ENCODE measurements at regions not wholly inside any gene's neighbourhood (a gene's known extent, or its start where the extent isn't known, plus 50 kb on each side); places are given as distances from the start of the nearest gene placed in this dataset.
A peak's percentile ranks its signal among the peaks of the same experiment; 100 is the strongest.

DNA sequence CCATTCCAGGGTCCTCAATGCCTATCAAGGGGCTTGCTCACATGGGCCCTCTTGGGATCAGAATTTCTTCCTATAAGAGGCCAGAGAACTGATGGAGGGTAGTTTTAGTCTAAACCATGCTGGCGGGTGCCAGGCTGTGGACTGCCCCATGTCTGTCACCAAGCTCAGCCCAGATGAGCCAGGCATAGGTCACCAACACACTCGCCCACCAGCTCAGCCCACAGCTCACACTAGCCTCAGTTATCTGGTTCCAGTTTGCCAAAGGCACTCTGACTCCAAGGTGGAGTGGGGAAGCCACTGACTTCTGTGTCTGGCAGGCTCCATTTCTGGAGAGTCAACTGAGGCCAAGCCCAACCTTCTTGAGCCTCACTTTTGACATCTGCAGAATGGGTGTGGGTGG, 50.7 kb upstream of the INSYN1 start:
- TF ChIP-seq ZFHX2 (tag by site-specific recombination; conservative IDR thresholded peaks at IDR 0.05) (peak; percentile 51), EGR2 (tag by site-specific recombination; IDR thresholded peaks at IDR 0.05; ENCODE audit: low read depth) (0 out of 2 replicates have a peak, but pooled peaks have one; percentile 16), ZNF184 (tag by site-specific recombination; IDR thresholded peaks at IDR 0.05) (no peak), ZNF658 (tag by site-specific recombination; IDR thresholded peaks at IDR 0.05) (no peak)
- CTCF ChIA-PET = interaction anchor here (0.6 kb wide), 1 partner anchor 9 kb away, joined by 3 read pairs; no protein-coding TSS in a partner anchor
- Histone ChIP-seq H3K4me1 (ENCODE audit: control insufficient read depth, insufficient read depth, low read length) (no peaks in the 10 kb centered on the region; the same call in 1 of the 2 replicates), H3K36me3 (ENCODE audit: control insufficient read depth in 2 of 2, insufficient read depth in 1 of 2, low read length in 2 of 2) (no peaks in the 10 kb centered on the region), H3K4me3 (ENCODE audit: low read depth, low read length) (no peak overlapping the region), H3K27ac (ENCODE audit: extremely low read depth, low read depth, low read length) (no peak overlapping the region), H3K9me3 (ENCODE audit: control insufficient read depth, insufficient read depth, low read depth, low read length) (no peaks in the 10 kb centered on the region)
- POLR2A ChIA-PET = no interaction called here

DNA sequence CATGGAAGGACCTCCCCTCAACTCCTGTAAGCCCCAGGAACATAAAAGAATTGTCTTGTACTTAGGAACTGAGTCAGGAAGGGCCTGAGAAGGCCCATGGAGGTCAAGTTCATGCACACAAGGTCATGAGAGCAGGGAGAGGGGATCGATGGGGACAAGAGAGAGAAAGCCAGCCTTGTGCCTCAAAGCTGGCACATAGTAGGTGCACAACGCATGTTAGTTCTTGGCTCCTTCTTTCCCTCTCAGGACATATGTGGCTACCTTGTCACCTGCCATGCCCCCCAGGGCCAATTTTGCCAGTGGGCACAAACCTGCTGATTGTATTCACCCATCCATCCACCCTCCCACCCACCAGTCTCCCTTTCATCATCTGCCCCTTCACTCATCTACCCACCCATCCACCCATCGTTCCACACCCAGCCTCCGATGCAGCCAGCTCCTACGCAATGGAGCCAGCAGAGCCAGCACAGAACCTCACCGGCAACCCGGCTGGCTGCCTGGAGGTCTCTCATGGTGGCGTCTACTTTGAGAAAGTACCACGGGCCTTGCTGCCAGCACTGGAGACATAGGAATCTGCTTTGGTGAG, 52.4 kb upstream of the INSYN1 start:
- H3K27ac ChIP-seq (ENCODE audit: extremely low read depth, low read depth, low read length) = no peak overlapping the region
- ChIA-PET POLR2A (no interaction called here), CTCF (interaction anchor here (0.5 to 1.8 kb wide), 6 partner anchors 12 to 169 kb away, joined by 3 to 6 read pairs (median 4); no protein-coding TSS in a partner anchor)
- no peak overlapping the region for H3K4me3 ChIP-seq (ENCODE audit: low read depth, low read length)
- no peaks in the 10 kb centered on the region for H3K36me3 ChIP-seq (ENCODE audit: control insufficient read depth in 2 of 2, insufficient read depth in 1 of 2, low read length in 2 of 2)
- no peaks in the 10 kb centered on the region; the same call in 1 of the 2 replicates for H3K4me1 ChIP-seq (ENCODE audit: control insufficient read depth, insufficient read depth, low read length)
- H3K9me3 ChIP-seq (ENCODE audit: control insufficient read depth, insufficient read depth, low read depth, low read length) = no peaks in the 10 kb centered on the region
- TF ChIP-seq ZNF10 (tag by site-specific recombination; IDR thresholded peaks at IDR 0.05) (no peak), IKZF3 (tag by site-specific recombination; IDR thresholded peaks at IDR 0.05) (no peak), ZNF558 (tag by site-specific recombination; IDR thresholded peaks at IDR 0.05) (no peak), ZSCAN16 (tag by site-specific recombination; IDR thresholded peaks at IDR 0.05) (no peak), GLIS2 (tag by site-specific recombination; IDR thresholded peaks at IDR 0.05) (no peak), ZNF274 (IDR thresholded peaks at IDR 0.05; ENCODE audit: low read length) (no peak), ZNF274 (tag by site-specific recombination; IDR thresholded peaks at IDR 0.05; ENCODE audit: borderline replicate concordance) (no peak), ZNF140 (tag by site-specific recombination; IDR thresholded peaks at IDR 0.05) (no peak), EGR2 (tag by site-specific recombination; IDR thresholded peaks at IDR 0.05; ENCODE audit: low read depth) (peak; percentile 98), OVOL3 (tag by site-specific recombination; IDR thresholded peaks at IDR 0.05) (no peak), ZNF37A (tag by site-specific recombination; IDR thresholded peaks at IDR 0.05) (no peak), ZNF155 (tag by site-specific recombination; IDR thresholded peaks at IDR 0.05) (no peak), ZNF623 (tag by site-specific recombination; IDR thresholded peaks at IDR 0.05) (no peak), ZNF843 (tag by site-specific recombination; IDR thresholded peaks at IDR 0.05) (no peak), ZNF660 (tag by site-specific recombination; IDR thresholded peaks at IDR 0.05) (no peak), ZFHX2 (tag by site-specific recombination; conservative IDR thresholded peaks at IDR 0.05) (peak; percentile 95), ZEB2 (tag by site-specific recombination; IDR thresholded peaks at IDR 0.05) (no peak), ZNF302 (tag by site-specific recombination; IDR thresholded peaks at IDR 0.05; ENCODE audit: low read depth) (no peak)
- TF ChIP-seq, protein P1, sequence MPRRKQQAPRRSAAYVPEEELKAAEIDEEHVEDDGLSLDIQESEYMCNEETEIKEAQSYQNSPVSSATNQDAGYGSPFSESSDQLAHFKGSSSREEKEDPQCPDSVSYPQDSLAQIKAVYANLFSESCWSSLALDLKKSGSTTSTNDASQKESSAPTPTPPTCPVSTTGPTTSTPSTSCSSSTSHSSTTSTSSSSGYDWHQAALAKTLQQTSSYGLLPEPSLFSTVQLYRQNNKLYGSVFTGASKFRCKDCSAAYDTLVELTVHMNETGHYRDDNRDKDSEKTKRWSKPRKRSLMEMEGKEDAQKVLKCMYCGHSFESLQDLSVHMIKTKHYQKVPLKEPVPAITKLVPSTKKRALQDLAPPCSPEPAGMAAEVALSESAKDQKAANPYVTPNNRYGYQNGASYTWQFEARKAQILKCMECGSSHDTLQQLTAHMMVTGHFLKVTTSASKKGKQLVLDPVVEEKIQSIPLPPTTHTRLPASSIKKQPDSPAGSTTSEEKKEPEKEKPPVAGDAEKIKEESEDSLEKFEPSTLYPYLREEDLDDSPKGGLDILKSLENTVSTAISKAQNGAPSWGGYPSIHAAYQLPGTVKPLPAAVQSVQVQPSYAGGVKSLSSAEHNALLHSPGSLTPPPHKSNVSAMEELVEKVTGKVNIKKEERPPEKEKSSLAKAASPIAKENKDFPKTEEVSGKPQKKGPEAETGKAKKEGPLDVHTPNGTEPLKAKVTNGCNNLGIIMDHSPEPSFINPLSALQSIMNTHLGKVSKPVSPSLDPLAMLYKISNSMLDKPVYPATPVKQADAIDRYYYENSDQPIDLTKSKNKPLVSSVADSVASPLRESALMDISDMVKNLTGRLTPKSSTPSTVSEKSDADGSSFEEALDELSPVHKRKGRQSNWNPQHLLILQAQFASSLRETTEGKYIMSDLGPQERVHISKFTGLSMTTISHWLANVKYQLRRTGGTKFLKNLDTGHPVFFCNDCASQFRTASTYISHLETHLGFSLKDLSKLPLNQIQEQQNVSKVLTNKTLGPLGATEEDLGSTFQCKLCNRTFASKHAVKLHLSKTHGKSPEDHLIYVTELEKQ (tag by site-specific recombination; IDR thresholded peaks at IDR 0.05; ENCODE audit: borderline replicate concordance) = no peak
- TF ChIP-seq, protein P2, sequence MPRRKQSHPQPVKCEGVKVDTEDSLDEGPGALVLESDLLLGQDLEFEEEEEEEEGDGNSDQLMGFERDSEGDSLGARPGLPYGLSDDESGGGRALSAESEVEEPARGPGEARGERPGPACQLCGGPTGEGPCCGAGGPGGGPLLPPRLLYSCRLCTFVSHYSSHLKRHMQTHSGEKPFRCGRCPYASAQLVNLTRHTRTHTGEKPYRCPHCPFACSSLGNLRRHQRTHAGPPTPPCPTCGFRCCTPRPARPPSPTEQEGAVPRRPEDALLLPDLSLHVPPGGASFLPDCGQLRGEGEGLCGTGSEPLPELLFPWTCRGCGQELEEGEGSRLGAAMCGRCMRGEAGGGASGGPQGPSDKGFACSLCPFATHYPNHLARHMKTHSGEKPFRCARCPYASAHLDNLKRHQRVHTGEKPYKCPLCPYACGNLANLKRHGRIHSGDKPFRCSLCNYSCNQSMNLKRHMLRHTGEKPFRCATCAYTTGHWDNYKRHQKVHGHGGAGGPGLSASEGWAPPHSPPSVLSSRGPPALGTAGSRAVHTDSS (tag by site-specific recombination; IDR thresholded peaks at IDR 0.05) = no peak
- TF ChIP-seq, protein P3, sequence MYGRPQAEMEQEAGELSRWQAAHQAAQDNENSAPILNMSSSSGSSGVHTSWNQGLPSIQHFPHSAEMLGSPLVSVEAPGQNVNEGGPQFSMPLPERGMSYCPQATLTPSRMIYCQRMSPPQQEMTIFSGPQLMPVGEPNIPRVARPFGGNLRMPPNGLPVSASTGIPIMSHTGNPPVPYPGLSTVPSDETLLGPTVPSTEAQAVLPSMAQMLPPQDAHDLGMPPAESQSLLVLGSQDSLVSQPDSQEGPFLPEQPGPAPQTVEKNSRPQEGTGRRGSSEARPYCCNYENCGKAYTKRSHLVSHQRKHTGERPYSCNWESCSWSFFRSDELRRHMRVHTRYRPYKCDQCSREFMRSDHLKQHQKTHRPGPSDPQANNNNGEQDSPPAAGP (tag by site-specific recombination; IDR thresholded peaks at IDR 0.05) = no peak
- TF ChIP-seq, protein P4, sequence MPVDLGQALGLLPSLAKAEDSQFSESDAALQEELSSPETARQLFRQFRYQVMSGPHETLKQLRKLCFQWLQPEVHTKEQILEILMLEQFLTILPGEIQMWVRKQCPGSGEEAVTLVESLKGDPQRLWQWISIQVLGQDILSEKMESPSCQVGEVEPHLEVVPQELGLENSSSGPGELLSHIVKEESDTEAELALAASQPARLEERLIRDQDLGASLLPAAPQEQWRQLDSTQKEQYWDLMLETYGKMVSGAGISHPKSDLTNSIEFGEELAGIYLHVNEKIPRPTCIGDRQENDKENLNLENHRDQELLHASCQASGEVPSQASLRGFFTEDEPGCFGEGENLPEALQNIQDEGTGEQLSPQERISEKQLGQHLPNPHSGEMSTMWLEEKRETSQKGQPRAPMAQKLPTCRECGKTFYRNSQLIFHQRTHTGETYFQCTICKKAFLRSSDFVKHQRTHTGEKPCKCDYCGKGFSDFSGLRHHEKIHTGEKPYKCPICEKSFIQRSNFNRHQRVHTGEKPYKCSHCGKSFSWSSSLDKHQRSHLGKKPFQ (tag by site-specific recombination; IDR thresholded peaks at IDR 0.05) = no peak
- TF ChIP-seq, protein P5, sequence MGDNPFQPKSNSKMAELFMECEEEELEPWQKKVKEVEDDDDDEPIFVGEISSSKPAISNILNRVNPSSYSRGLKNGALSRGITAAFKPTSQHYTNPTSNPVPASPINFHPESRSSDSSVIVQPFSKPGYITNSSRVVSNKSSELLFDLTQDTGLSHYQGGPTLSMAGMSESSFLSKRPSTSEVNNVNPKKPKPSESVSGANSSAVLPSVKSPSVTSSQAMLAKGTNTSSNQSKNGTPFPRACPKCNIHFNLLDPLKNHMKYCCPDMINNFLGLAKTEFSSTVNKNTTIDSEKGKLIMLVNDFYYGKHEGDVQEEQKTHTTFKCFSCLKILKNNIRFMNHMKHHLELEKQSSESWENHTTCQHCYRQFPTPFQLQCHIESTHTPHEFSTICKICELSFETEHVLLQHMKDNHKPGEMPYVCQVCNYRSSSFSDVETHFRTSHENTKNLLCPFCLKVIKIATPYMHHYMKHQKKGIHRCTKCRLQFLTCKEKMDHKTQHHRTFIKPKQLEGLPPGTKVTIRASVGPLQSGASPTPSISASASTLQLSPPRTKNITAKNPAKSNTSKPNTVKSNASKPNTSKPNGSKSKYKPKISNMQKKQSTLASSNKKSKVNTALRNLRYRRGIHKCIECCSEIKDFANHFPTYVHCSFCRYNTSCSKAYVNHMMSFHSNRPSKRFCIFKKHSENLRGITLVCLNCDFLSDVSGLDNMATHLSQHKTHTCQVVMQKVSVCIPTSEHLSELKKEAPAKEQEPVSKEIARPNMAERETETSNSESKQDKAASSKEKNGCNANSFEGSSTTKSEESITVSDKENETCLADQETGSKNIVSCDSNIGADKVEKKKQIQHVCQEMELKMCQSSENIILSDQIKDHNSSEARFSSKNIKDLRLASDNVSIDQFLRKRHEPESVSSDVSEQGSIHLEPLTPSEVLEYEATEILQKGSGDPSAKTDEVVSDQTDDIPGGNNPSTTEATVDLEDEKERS (tag by site-specific recombination; IDR thresholded peaks at IDR 0.05) = no peak
